OCI-LY3 (cell line): ENCODE measurements at regions not wholly inside any gene's neighbourhood (a gene's known extent, or its start where the extent isn't known, plus 50 kb on each side); places are given as distances from the start of the nearest gene placed in this dataset.
A peak's percentile ranks its signal among the peaks of the same experiment; 100 is the strongest.

Source experiments
- H2AFZ ChIP-seq: fragments of 200-600, 300-600 bp; shearing (Covaris generic); 2 replicates; pipeline ENCODE4 v1.6.0; 2014; ENCODE audit warnings: antibody characterized with exemption, low read depth, low read length
- H3K27ac ChIP-seq: fragments of 200-600, 300-600 bp; sonication (generic); 2 replicates; pipeline ENCODE4 v1.5.1; 2014; ENCODE audit warnings: mild to moderate bottlenecking, low read length, moderate library complexity, mixed read lengths
- H3K27me3 ChIP-seq: fragments of 200-600, 300-600 bp; sonication (generic); 2 replicates; pipeline ENCODE4 v1.6.1; 2014; ENCODE audit warnings: low read depth, low read length, mixed read lengths
- H3K36me3 ChIP-seq: fragments of 200-600, 300-600 bp; sonication (generic); replicated peaks from 2 replicates; pipeline ENCODE3; 2014; ENCODE audit warnings: low read depth, low read length, mixed read lengths
- H3K4me1 ChIP-seq: fragments of 300-600, 200-600 bp; sonication (generic); 2 replicates; pipeline ENCODE4 v1.6.1; 2014; ENCODE audit warnings: low read length, mixed read lengths
- H3K4me2 ChIP-seq: fragments of 200-600, 300-600 bp; sonication (generic); 2 replicates; pipeline ENCODE4 v1.6.1; 2014; ENCODE audit warnings: low read length, mixed read lengths
- H3K4me3 ChIP-seq: fragments of 300-600, 200-600 bp; sonication (generic); 2 replicates; pipeline ENCODE4 v1.5.1; 2014; ENCODE audit warnings: antibody characterized with exemption, mild to moderate bottlenecking, low read length, moderate library complexity
- H3K79me2 ChIP-seq: fragments of 300-600, 200-600 bp; shearing (Covaris generic); 2 replicates; pipeline ENCODE4 v1.6.1; 2014; ENCODE audit warnings: mild to moderate bottlenecking, low read length, mixed read lengths
- H3K9ac ChIP-seq: fragments of 300-600, 200-600 bp; shearing (Covaris generic); 2 replicates; pipeline ENCODE4 v1.6.0; 2014; ENCODE audit warnings: mild to moderate bottlenecking, low read length, moderate library complexity
- H3K9me3 ChIP-seq: fragments of 200-600, 300-600 bp; shearing (Covaris generic); 2 replicates; pipeline ENCODE4 v1.6.1; 2014; ENCODE audit warnings: low read length, mixed read lengths; ENCODE audit not compliant: insufficient read depth
- H4K20me1 ChIP-seq: fragments of 200-600, 300-600 bp; sonication (generic); 2 replicates; pipeline ENCODE4 v1.6.1; 2016; ENCODE audit warnings: low read length, mixed read lengths; ENCODE audit not compliant: insufficient read depth
- EZH2phosphoT487 ChIP-seq: fragments of 200-600 bp; shearing (Covaris generic); IDR thresholded peaks from 2 replicates; pipeline ENCODE4 v1.6.1; 2018; ENCODE audit warnings: antibody characterized with exemption, mixed run types, low read depth
- TF ChIP-seq, protein P1 (sequence below): fragments of 200-600, 300-600 bp; sonication (generic); IDR thresholded peaks from 2 replicates; pipeline ENCODE4 v1.5.1; 2014; ENCODE audit warnings: antibody characterized with exemption, low read length, low read depth

DNA sequence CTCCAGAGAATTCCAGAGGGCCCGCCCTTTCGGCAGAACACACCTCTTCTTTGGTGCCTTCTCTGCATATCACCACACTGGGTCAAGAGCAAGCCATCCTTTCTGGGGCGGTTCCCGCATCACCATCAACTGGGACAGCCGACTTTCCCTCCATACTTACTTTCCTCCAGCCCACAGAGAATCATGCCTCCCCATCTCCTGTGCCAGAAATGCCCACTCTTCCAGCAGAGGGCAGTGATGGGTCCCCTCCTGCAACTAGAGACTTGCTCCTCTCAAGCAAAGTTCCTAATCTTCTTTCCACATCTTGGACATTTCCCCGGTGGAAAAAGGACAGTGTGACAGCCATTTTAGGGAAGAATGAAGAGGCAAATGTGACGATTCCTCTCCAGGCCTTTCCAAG lies 157.7 kb downstream of the C11orf91 start:
- Histone ChIP-seq H3K79me2 (no peaks in the 10 kb centered on the region), H3K27ac (no peak overlapping the region), H3K9me3 (no peaks in the 10 kb centered on the region), H3K4me3 (no peak overlapping the region), H2AFZ (no peak overlapping the region), H3K4me1 (no peaks in the 10 kb centered on the region), H3K4me2 (no peak overlapping the region), H3K9ac (no peak overlapping the region), H4K20me1 (no peaks in the 10 kb centered on the region), H3K27me3 (peaks cover 52% of the 10 kb centered on the region), H3K36me3 (no peaks in the 10 kb centered on the region)
- no peak for TF ChIP-seq EZH2phosphoT487
- TF ChIP-seq, protein P1, sequence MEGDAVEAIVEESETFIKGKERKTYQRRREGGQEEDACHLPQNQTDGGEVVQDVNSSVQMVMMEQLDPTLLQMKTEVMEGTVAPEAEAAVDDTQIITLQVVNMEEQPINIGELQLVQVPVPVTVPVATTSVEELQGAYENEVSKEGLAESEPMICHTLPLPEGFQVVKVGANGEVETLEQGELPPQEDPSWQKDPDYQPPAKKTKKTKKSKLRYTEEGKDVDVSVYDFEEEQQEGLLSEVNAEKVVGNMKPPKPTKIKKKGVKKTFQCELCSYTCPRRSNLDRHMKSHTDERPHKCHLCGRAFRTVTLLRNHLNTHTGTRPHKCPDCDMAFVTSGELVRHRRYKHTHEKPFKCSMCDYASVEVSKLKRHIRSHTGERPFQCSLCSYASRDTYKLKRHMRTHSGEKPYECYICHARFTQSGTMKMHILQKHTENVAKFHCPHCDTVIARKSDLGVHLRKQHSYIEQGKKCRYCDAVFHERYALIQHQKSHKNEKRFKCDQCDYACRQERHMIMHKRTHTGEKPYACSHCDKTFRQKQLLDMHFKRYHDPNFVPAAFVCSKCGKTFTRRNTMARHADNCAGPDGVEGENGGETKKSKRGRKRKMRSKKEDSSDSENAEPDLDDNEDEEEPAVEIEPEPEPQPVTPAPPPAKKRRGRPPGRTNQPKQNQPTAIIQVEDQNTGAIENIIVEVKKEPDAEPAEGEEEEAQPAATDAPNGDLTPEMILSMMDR = peak; percentile 77

DNA sequence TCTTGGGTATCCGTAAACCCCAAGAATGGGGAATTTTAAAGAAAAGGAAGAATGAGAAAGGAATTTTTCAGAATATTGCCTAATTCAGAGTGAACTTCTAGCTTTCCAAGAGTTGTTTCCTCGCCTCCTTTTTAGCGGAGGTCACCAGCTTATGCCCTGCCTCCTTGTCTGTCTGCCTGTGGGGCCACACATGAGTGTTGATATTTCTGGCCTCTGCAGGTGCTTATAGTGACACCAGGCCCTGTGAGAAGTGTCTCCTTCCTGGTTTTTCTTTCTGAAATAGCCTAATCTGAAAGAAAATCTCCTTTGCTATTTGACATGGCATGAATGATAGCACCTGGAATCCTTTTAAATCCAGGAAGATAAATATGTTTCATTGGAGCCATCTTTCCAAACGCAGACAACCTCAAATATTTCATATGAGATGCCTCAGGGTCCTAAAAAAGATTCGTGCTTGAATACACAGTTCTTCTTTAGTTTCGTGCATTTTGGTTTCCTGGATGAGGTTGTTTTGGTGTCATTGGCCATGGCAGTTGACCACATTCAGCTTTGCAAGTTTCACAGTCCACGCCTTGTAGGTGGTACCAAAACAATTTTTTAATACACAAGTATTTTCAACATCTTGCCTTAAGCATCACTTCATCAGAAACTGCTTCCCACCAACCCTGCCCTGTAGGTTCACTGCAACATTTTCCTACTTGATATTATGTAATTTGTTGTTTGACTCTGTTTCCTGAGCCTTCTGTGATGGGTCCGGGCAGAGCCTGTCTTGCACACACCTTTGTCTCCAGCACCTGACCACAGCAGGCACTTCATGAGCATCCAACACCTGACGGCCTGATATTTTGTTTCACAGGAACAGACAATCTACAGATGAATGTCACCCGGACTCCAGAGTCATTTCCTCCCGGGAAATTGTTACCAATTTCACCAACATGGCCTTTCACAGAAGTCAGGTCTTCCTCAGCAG lies 159.4 kb downstream of the C11orf91 start:
- Histone ChIP-seq H3K79me2 (no peaks in the 10 kb centered on the region), H3K4me3 (no peak overlapping the region), H3K27me3 (peaks cover 41% of the 10 kb centered on the region), H2AFZ (no peak overlapping the region), H4K20me1 (no peaks in the 10 kb centered on the region), H3K4me1 (no peaks in the 10 kb centered on the region), H3K9ac (no peak overlapping the region), H3K4me2 (no peak overlapping the region), H3K27ac (no peak overlapping the region), H3K9me3 (no peaks in the 10 kb centered on the region), H3K36me3 (no peaks in the 10 kb centered on the region)
- TF ChIP-seq, protein P1 = no peak
- no peak for TF ChIP-seq EZH2phosphoT487

DNA sequence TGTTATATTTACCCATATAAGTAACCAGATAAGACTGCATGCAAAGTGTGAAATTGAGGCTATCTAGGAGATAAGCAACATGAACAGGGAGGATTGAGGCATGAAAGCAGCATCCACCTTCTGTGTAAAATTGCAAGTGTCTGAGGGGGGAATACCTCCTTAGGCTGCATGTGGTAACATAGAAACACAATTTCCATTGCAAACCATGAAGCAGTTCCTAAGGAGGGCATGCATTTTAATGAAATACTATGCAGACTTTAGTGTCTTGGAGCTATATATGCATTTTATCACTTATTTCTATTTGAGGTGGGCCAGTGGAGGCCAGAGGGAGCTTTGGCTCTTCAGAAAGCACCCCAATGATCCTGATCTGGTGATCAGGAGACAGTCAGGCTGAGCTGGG lies 160.2 kb downstream of the C11orf91 start:
- no peaks in the 10 kb centered on the region for H3K79me2 ChIP-seq
- no peak overlapping the region for H2AFZ ChIP-seq
- H3K4me3 ChIP-seq = no peak overlapping the region
- no peaks in the 10 kb centered on the region for H3K9me3 ChIP-seq
- H3K36me3 ChIP-seq = no peaks in the 10 kb centered on the region
- H3K9ac ChIP-seq = no peak overlapping the region
- peaks cover 40% of the 10 kb centered on the region for H3K27me3 ChIP-seq
- H3K27ac ChIP-seq = no peak overlapping the region
- no peaks in the 10 kb centered on the region for H3K4me1 ChIP-seq
- TF ChIP-seq EZH2phosphoT487 = no peak
- TF ChIP-seq, protein P1 = no peak
- no peaks in the 10 kb centered on the region for H4K20me1 ChIP-seq
- H3K4me2 ChIP-seq = no peak overlapping the region

DNA sequence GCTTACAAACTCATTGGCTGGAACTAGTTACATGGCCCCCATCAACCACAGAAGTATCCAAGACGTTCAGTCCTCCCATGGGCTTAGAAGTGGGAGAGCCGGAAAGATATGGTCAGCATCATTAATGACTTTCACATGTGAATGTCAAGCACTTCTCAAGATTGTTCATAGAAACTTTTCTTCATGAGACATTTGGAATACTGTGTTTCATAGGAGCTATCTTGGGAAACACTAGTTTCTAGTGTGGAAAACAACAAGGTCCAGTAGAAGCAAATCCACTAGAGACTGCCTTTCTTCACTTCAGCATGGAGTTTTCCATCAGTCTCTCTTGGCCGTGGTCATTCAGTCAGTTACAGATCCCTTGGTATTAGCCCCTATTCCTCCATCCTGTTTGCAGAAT lies 160.9 kb downstream of the C11orf91 start:
- no peaks in the 10 kb centered on the region for H3K79me2 ChIP-seq
- H2AFZ ChIP-seq = no peak overlapping the region
- no peak overlapping the region for H3K27ac ChIP-seq
- H3K9ac ChIP-seq = no peak overlapping the region
- 0 out of 2 replicates have a peak, but pooled peaks cover 4% of the 10 kb centered on the region for H3K9me3 ChIP-seq
- peaks cover 35% of the 10 kb centered on the region for H3K27me3 ChIP-seq
- no peaks in the 10 kb centered on the region for H4K20me1 ChIP-seq
- no peaks in the 10 kb centered on the region for H3K36me3 ChIP-seq
- TF ChIP-seq, protein P1 = no peak
- TF ChIP-seq EZH2phosphoT487 = no peak
- H3K4me3 ChIP-seq = no peak overlapping the region
- no peak overlapping the region for H3K4me2 ChIP-seq
- no peaks in the 10 kb centered on the region for H3K4me1 ChIP-seq
